GM19238 (cell line): ENCODE measurements at regions not wholly inside any gene's neighbourhood (a gene's known extent, or its start where the extent isn't known, plus 50 kb on each side); places are given as distances from the start of the nearest gene placed in this dataset.
"Not testable (repeated sequence)": the region's sequence is repeated elsewhere in the genome, so short reads cannot be mapped to it uniquely, and the experiment has no call there.

Source experiments
- DNase-seq: peaks from one replicate; pipeline ENCODE4 v3.0.0; 2011; ENCODE audit warnings: low spot score; ENCODE audit not compliant: insufficient read length

- DNase-seq, result no peak
These were observed 135.2 kb upstream of the SALL1 start for GRCh38 chr16:51286272-51286671.

- no peak for DNase-seq
These were observed 125.3 kb upstream of the SALL1 start for GRCh38 chr16:51276336-51276735.

DNA sequence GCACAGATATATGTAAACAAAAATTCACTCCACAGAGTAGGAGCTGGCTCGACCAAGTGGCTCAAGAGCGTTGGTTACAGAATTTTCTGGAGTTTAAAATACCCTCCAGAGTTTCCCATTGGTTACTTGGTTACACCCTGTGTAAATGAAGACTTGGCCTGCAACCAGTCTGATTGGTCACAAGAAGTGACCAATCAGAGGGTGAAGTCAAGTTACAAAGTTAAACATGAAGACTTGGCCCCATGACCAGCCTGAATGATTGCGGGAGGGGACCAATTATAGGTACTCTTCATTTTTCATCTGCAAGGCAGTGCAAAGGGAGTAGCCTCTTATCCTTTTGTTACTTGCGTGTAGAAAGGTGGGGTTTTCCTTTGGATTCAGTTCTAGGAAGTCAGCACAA is 121.3 kb upstream of the SALL1 start:
- no peak for DNase-seq

- DNase-seq, result no peak
These were observed 120.2 kb upstream of the SALL1 start for GRCh38 chr16:51271156-51271701.

- DNase-seq, result no peak
These were observed 117.2 kb upstream of the SALL1 start for GRCh38 chr16:51268237-51268636.

DNA sequence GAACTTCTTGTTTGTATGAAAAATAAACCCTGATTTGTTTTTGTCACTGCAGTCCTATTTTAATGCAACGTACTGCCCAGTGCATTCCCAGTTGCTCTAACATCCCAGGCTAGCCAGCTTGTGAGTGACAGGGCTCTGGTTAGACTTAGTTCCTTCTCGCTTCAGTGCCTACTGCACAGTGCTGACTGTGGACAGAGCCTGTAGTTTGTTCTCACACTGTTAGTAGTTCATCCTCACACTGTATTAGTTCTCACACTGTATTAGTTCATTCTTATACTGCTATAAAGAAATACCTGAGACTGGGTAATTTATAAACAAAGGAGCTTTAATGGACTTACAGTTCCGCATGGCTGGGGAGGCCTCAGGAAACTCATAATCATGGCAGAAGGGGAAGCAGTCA is 116.6 kb upstream of the SALL1 start:
- no peak for DNase-seq

GRCh38 chr16:51262428-51262827 is 111.4 kb upstream of the SALL1 start:
- no peak for DNase-seq

DNA sequence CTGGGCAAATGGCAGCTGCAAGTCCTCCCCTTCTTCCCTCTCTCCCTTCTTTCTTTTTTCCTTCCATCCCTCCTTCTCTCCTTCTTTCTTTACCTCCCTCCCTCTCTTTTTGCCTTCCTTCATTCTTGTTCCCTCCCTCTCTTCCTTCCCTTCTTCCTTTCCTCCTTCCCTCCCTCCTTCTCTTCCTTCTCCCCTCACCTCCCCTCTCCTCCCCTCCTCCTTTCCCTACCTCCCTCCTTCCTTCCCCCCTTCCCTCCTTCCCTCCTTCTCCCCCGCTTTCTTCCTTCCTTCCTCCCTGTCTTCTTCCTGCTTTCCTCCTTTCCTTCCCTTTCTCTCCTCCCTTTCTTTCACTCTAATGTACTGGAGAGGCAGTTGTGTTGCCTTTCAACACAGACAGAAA is 110.8 kb upstream of the SALL1 start:
- no peak for DNase-seq

DNA sequence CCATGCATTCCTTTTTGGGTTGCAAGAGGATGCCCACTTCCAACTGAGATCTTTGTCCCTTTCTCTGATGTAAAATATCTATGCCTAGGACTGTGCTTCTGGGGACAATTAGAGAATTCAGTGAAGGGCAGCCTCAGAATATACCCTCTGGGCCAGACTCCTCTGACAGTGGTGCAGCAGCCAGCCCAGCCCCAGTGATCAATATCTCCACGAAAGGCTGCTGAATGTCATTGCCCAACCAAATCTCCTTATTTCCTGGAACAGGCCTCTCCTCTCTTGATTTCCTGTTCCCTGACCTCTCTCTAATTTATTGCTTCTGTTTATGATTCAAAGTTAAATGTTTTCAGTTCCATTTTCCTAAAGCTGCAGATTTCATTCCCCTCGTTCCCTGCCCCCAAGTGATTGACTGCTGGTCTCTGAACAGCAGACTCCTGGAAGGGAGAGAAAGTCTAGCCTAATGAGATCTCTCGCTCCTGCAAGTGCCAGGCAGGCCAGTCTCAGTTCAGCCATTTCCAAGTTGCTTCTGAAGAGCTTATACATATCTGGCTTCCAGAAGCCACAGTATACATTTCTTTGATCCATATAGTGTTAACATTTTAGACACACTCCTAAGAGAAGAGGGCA is 104.4 kb upstream of the SALL1 start:
- DNase-seq, result no peak

DNA sequence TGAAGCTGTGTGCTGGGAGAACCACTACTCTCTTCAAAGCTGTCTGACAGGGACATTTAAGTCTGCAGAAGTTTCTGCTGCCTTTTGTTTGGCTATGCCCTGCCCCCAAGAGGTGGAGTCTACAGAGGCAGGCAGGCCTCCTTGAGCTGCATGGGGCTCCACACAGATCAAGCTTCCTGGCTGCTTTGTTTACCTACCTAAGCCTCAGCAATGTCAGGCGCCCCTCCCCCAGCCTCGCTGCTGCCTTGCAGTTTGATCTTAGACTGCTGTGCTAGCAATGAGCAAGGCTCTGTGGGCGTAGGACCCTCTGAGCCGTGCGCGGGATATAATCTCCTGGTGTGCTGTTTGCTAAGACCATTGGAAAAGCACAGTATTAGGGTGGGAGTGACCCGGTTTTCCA is 103.3 kb upstream of the SALL1 start:
- not testable (repeated sequence) for DNase-seq

DNA sequence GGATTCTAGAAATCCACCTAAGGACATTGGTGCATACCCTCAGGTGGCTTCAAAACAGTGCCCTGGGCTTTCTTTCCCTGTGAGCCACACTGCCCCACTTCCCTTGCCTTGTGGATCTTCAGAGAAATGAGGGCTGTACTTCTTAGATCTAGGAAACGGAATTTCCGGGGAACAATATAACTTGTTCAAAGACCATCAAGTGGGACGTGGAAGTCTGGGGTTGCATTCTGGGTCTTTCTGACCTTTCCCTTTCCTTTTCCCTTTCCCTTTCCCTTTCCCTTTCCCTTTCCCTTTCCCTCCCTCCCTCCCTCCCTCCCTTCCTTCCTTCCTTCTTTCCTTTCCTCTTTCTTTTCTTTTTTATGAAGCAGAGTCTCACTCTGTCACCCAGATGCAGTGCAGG is 97.1 kb upstream of the SALL1 start:
- no peak for DNase-seq

DNA sequence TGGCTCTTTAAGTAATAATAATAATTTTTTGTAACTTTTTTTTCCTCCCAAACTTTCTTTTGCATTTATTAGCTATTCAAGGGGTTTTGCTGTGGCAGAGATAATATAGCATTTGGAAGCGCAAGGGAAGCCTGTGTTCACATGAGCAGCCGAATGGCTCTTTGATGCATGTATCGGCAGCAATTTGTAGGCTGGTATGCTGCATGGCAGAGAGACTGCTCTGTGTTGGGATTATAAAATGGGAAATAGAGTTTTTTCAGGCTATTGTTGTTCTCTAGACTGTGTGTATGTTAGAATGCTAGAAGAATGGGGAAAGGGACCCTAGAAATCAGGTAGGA is 94.6 kb upstream of the SALL1 start:
- no peak for DNase-seq

DNA sequence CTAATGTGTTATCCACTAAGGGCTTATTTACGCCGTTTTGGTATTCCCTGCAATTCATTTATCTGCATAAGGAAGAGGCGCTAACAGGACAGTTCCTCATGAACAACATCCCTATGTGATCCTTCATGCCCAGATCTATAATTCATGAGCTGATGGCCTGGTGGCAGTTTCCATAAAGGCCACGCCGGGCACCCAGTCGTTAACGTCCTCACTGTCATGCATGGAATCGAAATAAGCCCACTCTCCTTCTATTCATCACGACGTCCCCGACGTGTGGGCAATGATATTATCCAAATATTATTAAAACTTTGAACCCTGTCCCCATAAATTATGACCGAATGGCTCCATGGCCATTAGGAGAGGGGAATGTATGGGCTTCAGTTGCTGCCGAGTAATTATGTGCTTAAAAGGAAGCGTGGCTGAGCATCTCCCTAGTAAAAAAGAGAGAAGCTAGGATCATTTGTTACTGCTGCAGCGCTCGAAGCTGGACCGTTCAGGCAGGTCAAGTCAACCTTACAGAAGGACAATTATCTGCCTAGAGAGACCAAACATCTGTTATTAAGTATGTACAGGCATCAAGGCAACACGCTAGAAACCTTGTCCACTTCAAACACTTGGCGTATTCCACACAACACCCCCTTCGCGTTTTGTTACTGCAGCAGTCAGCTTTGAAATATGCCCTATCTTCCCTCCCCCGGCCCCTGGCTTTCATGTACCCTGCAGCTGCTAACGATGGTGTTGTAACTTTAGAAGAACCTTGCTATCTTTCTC is 94.0 kb upstream of the SALL1 start:
- no peak for DNase-seq

- no peak for DNase-seq
These were observed 92.9 kb upstream of the SALL1 start for GRCh38 chr16:51243936-51244436.

GRCh38 chr16:51242296-51242994 is 91.4 kb upstream of the SALL1 start:
- no peak for DNase-seq

DNA sequence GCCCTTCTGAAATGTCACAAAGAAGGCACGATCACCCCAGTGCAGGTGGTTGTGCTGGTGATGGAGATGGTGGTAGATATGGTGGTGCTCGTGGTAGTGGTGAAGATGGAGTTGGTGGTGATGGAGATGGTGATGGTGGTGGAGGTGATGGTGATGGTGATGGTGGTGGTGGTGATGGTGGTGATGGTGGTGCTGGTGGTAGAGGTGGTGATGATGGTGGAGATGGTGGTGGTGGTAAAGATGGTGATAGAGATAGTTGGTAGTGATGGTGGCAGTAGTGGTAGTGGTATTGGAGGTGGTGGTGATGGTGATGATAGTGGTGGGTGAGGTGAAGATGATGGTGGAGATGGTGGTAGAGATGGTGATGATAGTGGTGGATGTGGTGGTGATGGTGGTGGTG is 88.1 kb upstream of the SALL1 start:
- no peak for DNase-seq

DNA sequence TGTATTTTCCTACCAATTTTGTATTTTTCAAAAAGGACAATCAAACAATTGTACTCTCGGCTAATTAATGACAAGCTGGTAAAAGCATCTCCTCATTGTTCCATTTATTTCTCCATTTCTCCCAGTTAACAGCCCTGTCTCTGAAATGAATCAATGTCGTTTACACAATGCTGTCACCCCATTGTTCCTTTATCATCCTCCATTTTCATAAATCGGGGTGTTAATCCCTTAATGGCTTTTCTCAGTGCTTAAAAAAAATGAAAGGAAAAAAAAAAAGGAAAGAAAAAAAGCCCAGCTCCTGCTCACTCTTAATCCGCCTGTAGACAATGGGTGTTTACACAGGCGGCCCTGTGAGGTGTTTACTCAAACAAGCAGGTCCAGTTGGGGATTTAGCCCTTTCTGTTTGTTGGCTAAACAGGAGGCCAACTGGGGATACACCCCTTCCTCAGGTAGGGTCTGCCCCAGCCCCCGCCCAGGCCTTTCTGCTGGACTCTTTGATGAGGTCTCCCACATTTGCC is 86.8 kb upstream of the SALL1 start:
- DNase-seq, result no peak

DNA sequence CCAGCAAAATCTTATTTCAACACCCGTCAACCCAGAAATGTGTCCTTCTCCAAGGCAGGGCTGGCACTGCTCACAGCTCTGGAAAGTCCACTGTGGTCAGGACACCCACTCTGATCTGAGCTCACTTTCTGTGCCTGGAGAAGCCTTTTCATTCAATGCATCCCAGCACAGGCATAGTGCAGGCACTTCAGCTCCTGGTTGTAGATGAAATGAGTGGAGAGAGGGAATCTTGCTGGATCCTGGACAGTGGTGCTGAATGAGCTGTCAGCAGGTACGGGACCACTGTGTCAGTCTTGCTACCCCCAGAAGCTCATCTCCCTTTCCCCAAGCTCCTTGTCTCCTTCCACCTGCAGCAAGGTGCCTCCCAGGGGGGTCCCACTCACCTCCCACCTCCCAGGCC is 86.1 kb upstream of the SALL1 start:
- no peak for DNase-seq

DNA sequence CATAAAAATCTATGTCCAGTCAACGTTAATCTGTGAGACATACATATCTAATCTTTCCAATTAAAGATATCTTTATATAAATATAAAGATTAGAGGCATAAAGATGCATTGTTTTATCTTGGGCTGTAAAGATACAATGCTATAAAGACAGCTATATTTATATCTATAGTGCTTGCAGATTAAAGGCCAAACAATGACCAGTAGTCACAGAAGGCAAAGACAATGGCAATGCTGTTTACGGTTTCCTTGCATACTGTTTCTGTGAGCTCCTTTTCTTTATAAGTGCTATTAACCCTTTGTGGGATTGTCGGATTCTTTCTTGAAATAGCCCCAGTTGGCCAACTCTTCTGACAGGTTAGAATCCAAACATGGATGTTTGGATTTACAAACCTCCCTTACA is 85.5 kb upstream of the SALL1 start:
- no peak for DNase-seq

- no peak for DNase-seq
These were observed 80.6 kb upstream of the SALL1 start for GRCh38 chr16:51231702-51232101.

GRCh38 chr16:51230035-51230434 is 79.0 kb upstream of the SALL1 start:
- not testable (repeated sequence) for DNase-seq

DNA sequence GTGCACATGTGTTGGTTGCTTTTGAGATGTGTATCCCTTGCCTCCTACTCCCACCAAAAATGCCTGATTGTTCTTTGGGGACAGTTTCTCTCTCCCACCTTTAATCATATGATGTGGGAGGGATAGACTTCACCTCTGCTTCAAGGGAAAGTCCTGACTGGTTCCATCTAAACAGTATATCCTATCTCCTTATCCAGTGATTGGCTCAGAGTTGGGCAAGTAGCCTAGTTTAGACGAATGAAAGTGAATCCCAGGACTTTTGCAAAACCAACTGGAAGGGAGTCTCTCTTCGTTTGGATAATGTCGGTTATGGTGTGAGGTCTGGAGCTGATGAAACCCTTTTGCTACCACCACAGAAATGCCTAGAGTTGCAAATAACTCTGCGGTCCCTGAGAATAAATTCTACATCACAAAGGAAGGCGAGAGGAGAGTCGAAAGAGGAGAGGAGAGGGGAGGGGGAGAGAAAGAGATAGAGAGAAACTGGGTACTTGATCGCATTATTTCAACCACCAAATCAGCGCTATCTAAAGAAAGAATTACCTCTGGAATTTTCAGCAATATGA is 77.1 kb upstream of the SALL1 start:
- DNase-seq, result no peak
